Natural killer cell (primary cell): ENCODE measurements at regions not wholly inside any gene's neighbourhood (a gene's known extent, or its start where the extent isn't known, plus 50 kb on each side); places are given as distances from the start of the nearest gene placed in this dataset.

Experiments used
- ATAC-seq, 3 donors: fragments of 150-1000 bp in 2 of 3; fragments of 200-7000 bp in 1 of 3; cut with Tn5 transposase; 1 replicate in 1 of 3; 2 replicates in 2 of 3; pipeline ENCODE4 v1.10.0; 2021; ENCODE audit warnings: mild to moderate bottlenecking in 2 of 3, moderate library complexity in 2 of 3
- DNase-seq, 2 donors: peaks; one replicate each; pipeline versions ENCODE4 v3.0.0 to v3.0.0-alpha.2; 2013 to 2021; ENCODE audit warnings: mixed read lengths in 1 of 2
- H3K27ac ChIP-seq: one replicate; pipeline ENCODE4 v1.5.1; 2013; ENCODE audit warnings: mild to moderate bottlenecking, low read length
- H3K27me3 ChIP-seq: one replicate; pipeline ENCODE4 v1.6.1; 2013; ENCODE audit warnings: low read length; ENCODE audit not compliant: control insufficient read depth, insufficient read depth
- H3K36me3 ChIP-seq: one replicate; pipeline ENCODE4 v1.6.1; 2013; ENCODE audit warnings: low read length; ENCODE audit not compliant: control insufficient read depth, insufficient read depth
- H3K4me1 ChIP-seq: one replicate; pipeline ENCODE4 v1.6.1; 2013; ENCODE audit warnings: low read length; ENCODE audit not compliant: control insufficient read depth, insufficient read depth
- H3K4me3 ChIP-seq: one replicate; pipeline ENCODE4 v1.5.1; 2013; ENCODE audit warnings: low read length
- H3K9me3 ChIP-seq: one replicate; pipeline ENCODE4 v1.6.1; 2013; ENCODE audit warnings: low read length; ENCODE audit not compliant: control insufficient read depth, insufficient read depth
- H3K27ac Mint-ChIP-seq, 2 donors: one replicate each; pipeline ENCODE4 v1.8.0; 2022; ENCODE audit warnings: mild to moderate bottlenecking in 2 of 2, mixed read lengths in 2 of 2, moderate library complexity in 1 of 2
- H3K27me3 Mint-ChIP-seq, 2 donors: one replicate each; pipeline ENCODE4 v1.8.0; 2022; ENCODE audit warnings: low read depth in 2 of 2, mixed read lengths in 2 of 2
- H3K36me3 Mint-ChIP-seq: one replicate; pipeline ENCODE4 v1.8.0; 2022; ENCODE audit warnings: mixed read lengths
- H3K4me1 Mint-ChIP-seq, 2 donors: one replicate each; pipeline ENCODE4 v1.8.0; 2022; ENCODE audit warnings: mixed read lengths in 2 of 2
- H3K4me3 Mint-ChIP-seq: one replicate; pipeline ENCODE4 v1.8.0; 2022; ENCODE audit warnings: mild to moderate bottlenecking, moderate library complexity, mixed read lengths
- H3K9me3 Mint-ChIP-seq, 2 donors: one replicate each; pipeline ENCODE4 v1.8.0; 2022; ENCODE audit warnings: mixed read lengths in 2 of 2
- CTCF ChIP-seq: fragments of 200-600 bp; IDR thresholded peaks from one replicate; pipeline ENCODE4 v1.8.0; 2022; ENCODE audit warnings: antibody characterized with exemption
- WGBS: methylation state at CpG from one replicate; pipeline ENCODE4 v1.1.7; 2013; ENCODE audit warnings: missing lambda C conversion rate; ENCODE audit not compliant: insufficient coverage; 5-methylcytosine and 5-hydroxymethylcytosine counted together
- intact Hi-C: fragments of 100-400 bp; cut with micrococcal nuclease; formaldehyde crosslinking; loops from one replicate; pipeline ENCODE4 v1.14.2; 2022

DNA sequence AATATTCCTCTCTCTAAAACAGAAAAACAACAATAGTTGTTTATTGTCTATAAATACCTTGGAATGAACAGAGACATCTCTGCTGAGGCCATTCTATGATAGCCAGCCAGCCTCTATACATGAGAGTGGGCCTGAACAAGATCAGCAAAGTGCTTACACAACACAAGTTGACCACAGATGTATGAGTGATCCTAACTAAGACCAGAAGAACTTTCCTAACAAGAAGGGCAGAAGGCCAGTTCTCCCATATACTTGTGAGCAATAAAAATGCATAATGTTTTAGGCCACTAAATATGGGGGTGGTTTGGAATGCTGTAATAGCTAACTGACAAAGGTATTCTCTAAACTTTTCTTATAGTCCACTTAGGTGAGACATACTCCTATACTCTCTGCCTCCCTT, 345.7 kb downstream of the SPATA31D1 start:
- no peak for ATAC-seq
- Mint-ChIP-seq H3K27ac (no peak overlapping the region), H3K4me1 (no peaks in the 10 kb centered on the region), H3K4me3 (no peak overlapping the region), H3K36me3 (peaks cover under 1% of the 10 kb centered on the region), H3K27me3 (no peaks in the 10 kb centered on the region), H3K9me3 (peaks cover 0 to 14% of the 10 kb centered on the region in 2 donors)
- H3K9me3 ChIP-seq = no peaks in the 10 kb centered on the region
- no peaks in the 10 kb centered on the region for H3K36me3 ChIP-seq
- no peak for TF ChIP-seq CTCF
- H3K27me3 ChIP-seq = no peaks in the 10 kb centered on the region
- DNase-seq = no peak
- intact Hi-C loops = no loop called here
- H3K4me3 ChIP-seq = no peak overlapping the region
- H3K4me1 ChIP-seq = no peaks in the 10 kb centered on the region
- H3K27ac ChIP-seq = no peak overlapping the region

DNA sequence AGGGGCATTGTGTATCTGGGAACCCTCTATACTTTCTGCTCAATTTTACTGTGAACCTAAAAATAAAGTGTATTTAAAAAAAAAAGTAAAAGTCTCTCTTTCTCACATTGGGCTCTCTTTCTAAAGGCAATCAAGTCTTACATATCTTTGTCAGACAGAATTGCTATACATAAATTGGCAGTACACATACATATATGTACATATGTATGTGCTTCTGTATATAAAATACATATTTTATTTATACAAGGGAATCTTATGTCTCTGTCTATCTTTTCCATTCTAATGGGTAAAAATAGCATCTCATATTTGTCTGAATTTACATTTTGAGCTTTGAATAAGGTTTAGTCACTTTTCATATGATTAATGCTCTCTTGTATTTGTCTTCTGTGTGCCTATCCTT, 348.8 kb downstream of the SPATA31D1 start:
- ATAC-seq (no peak), DNase-seq (no peak)
- H3K4me3 ChIP-seq = no peak overlapping the region
- H3K36me3 Mint-ChIP-seq = no peaks in the 10 kb centered on the region
- intact Hi-C loops = no loop called here
- no peak overlapping the region for H3K4me3 Mint-ChIP-seq
- TF ChIP-seq CTCF = no peak
- H3K4me1 ChIP-seq = no peaks in the 10 kb centered on the region
- H3K27ac Mint-ChIP-seq = no peak overlapping the region
- no peaks in the 10 kb centered on the region for H3K27me3 Mint-ChIP-seq
- no peak overlapping the region for H3K27ac ChIP-seq
- H3K4me1 Mint-ChIP-seq = no peaks in the 10 kb centered on the region
- H3K36me3 ChIP-seq = no peaks in the 10 kb centered on the region
- H3K9me3 Mint-ChIP-seq = peaks cover 0 to 11% of the 10 kb centered on the region in 2 donors
- H3K27me3 ChIP-seq = no peaks in the 10 kb centered on the region
- H3K9me3 ChIP-seq = no peaks in the 10 kb centered on the region

- intact Hi-C loops = no loop called here
- DNase-seq (no peak), ATAC-seq (no peak)
- H3K27me3 Mint-ChIP-seq = no peaks in the 10 kb centered on the region
- H3K4me3 Mint-ChIP-seq = no peak overlapping the region
- Histone ChIP-seq H3K27ac (no peak overlapping the region), H3K9me3 (peaks cover 8% of the 10 kb centered on the region), H3K4me1 (no peaks in the 10 kb centered on the region), H3K36me3 (no peaks in the 10 kb centered on the region), H3K27me3 (no peaks in the 10 kb centered on the region), H3K4me3 (no peak overlapping the region)
- H3K27ac Mint-ChIP-seq = no peak overlapping the region
- H3K4me1 Mint-ChIP-seq = no peaks in the 10 kb centered on the region
- WGBS = 51% methylated on average over 2 of the region's 2 CpGs
- peaks cover 0 to 11% of the 10 kb centered on the region in 2 donors for H3K9me3 Mint-ChIP-seq
- H3K36me3 Mint-ChIP-seq = no peaks in the 10 kb centered on the region
- TF ChIP-seq CTCF = no peak
Measured at GRCh38 chr9:82342046-82342445, 353.5 kb downstream of the SPATA31D1 start.

DNA sequence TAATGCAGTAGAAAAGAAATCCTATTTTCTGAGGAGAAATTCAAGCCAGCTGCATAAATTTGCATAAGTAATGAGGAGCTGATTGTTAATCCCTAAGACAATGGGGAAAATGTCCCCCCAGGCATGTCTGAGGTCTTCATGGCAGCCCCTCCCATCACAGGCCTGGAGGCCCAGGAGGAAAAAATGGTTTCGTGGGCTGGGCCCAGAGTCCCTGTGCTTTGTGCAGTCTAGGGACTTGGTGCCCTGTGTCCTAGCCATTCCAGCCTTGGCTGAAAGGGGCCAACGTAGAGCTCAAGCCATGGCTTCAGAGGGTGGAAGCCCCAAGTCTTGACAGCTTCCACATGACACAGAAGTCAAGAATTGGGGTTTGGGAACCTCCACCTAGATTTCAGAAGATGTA, 357.5 kb downstream of the SPATA31D1 start:
- intact Hi-C loops = no loop called here
- no peaks in the 10 kb centered on the region for H3K36me3 ChIP-seq
- H3K4me3 ChIP-seq = no peak overlapping the region
- H3K9me3 Mint-ChIP-seq = peaks cover 6 to 11% of the 10 kb centered on the region in 2 donors
- H3K27ac ChIP-seq = no peak overlapping the region
- DNase-seq (no peak), ATAC-seq (no peak)
- H3K27ac Mint-ChIP-seq = no peak overlapping the region
- no peaks in the 10 kb centered on the region for H3K36me3 Mint-ChIP-seq
- H3K27me3 Mint-ChIP-seq = no peaks in the 10 kb centered on the region
- TF ChIP-seq CTCF = no peak
- H3K4me3 Mint-ChIP-seq = no peak overlapping the region
- no peaks in the 10 kb centered on the region for H3K4me1 ChIP-seq
- no peaks in the 10 kb centered on the region for H3K4me1 Mint-ChIP-seq
- peaks cover 8% of the 10 kb centered on the region for H3K9me3 ChIP-seq
- H3K27me3 ChIP-seq = no peaks in the 10 kb centered on the region
- 79% methylated on average over 2 of the region's 2 CpGs for WGBS
